ENCODE measurements at regions not wholly inside any gene's neighbourhood (a gene's known extent, or its start where the extent isn't known, plus 50 kb on each side); places are given as distances from the start of the nearest gene placed in this dataset.
"Not testable (repeated sequence)": the region's sequence is repeated elsewhere in the genome, so short reads cannot be mapped to it uniquely, and the experiment has no call there.

- Histone ChIP-seq H3K4me3 (ENCODE audit: low read length) (no peak overlapping the region), H3K27me3 (replicated peaks; ENCODE audit: control insufficient read depth, insufficient read depth, low read length) (no peaks in the 10 kb centered on the region), H3K36me3 (ENCODE audit: control insufficient read depth, insufficient read depth, low read length, severe bottlenecking) (no peaks in the 10 kb centered on the region), H3K9ac (ENCODE audit: low read length) (no peak overlapping the region), H3K9me3 (ENCODE audit: control insufficient read depth, low read length) (no peaks in the 10 kb centered on the region), H3K4me1 (ENCODE audit: control insufficient read depth, insufficient read depth, low read length) (peaks cover 37% of the 10 kb centered on the region)
- peak; percentile 70 for DNase-seq (ENCODE audit: low read depth)
Observed at GRCh38 chr21:35467566-35467965, 418.5 kb upstream of the RUNX1 start.

- not testable (repeated sequence) for H3K27me3 ChIP-seq (replicated peaks; ENCODE audit: control insufficient read depth, insufficient read depth, low read length); H3K4me3 ChIP-seq (ENCODE audit: low read length); H3K9me3 ChIP-seq (ENCODE audit: control insufficient read depth, low read length); H3K9ac ChIP-seq (ENCODE audit: low read length); H3K36me3 ChIP-seq (ENCODE audit: control insufficient read depth, insufficient read depth, low read length, severe bottlenecking); DNase-seq (ENCODE audit: low read depth)
- H3K4me1 ChIP-seq (ENCODE audit: control insufficient read depth, insufficient read depth, low read length): peaks cover 37% of the 10 kb centered on the region
Observed at GRCh38 chr21:35466681-35467080, 417.6 kb upstream of the RUNX1 start.

- Histone ChIP-seq H3K36me3 (ENCODE audit: control insufficient read depth, insufficient read depth, low read length, severe bottlenecking) (no peaks in the 10 kb centered on the region), H3K4me1 (ENCODE audit: control insufficient read depth, insufficient read depth, low read length) (peaks cover 39% of the 10 kb centered on the region), H3K9me3 (ENCODE audit: control insufficient read depth, low read length) (no peaks in the 10 kb centered on the region), H3K27me3 (replicated peaks; ENCODE audit: control insufficient read depth, insufficient read depth, low read length) (no peaks in the 10 kb centered on the region), H3K4me3 (ENCODE audit: low read length) (no peak overlapping the region), H3K9ac (ENCODE audit: low read length) (no peak overlapping the region)
- DNase-seq (ENCODE audit: low read depth): no peak
Observed at GRCh38 chr21:35465741-35466140, 416.6 kb upstream of the RUNX1 start.

GRCh38 chr21:35461700-35462099 is 412.6 kb upstream of the RUNX1 start:
- Histone ChIP-seq H3K4me1 (ENCODE audit: control insufficient read depth, insufficient read depth, low read length) (peaks cover 27% of the 10 kb centered on the region), H3K4me3 (ENCODE audit: low read length) (no peak overlapping the region), H3K36me3 (ENCODE audit: control insufficient read depth, insufficient read depth, low read length, severe bottlenecking) (no peaks in the 10 kb centered on the region), H3K9me3 (ENCODE audit: control insufficient read depth, low read length) (no peaks in the 10 kb centered on the region), H3K27me3 (replicated peaks; ENCODE audit: control insufficient read depth, insufficient read depth, low read length) (no peaks in the 10 kb centered on the region), H3K9ac (ENCODE audit: low read length) (no peak overlapping the region)
- no peak for DNase-seq (ENCODE audit: low read depth)

GRCh38 chr21:35460441-35460840 is 411.3 kb upstream of the RUNX1 start:
- Histone ChIP-seq H3K4me3 (ENCODE audit: low read length) (no peak overlapping the region), H3K27me3 (replicated peaks; ENCODE audit: control insufficient read depth, insufficient read depth, low read length) (no peaks in the 10 kb centered on the region), H3K9ac (ENCODE audit: low read length) (no peak overlapping the region), H3K4me1 (ENCODE audit: control insufficient read depth, insufficient read depth, low read length) (peaks cover 18% of the 10 kb centered on the region), H3K36me3 (ENCODE audit: control insufficient read depth, insufficient read depth, low read length, severe bottlenecking) (no peaks in the 10 kb centered on the region), H3K9me3 (ENCODE audit: control insufficient read depth, low read length) (no peaks in the 10 kb centered on the region)
- no peak for DNase-seq (ENCODE audit: low read depth)

- H3K9ac ChIP-seq (ENCODE audit: low read length): no peak overlapping the region
- DNase-seq (ENCODE audit: low read depth): no peak
- H3K9me3 ChIP-seq (ENCODE audit: control insufficient read depth, low read length): no peaks in the 10 kb centered on the region
- no peak overlapping the region for H3K4me3 ChIP-seq (ENCODE audit: low read length)
- H3K27me3 ChIP-seq (replicated peaks; ENCODE audit: control insufficient read depth, insufficient read depth, low read length): no peaks in the 10 kb centered on the region
- peaks cover 14% of the 10 kb centered on the region for H3K4me1 ChIP-seq (ENCODE audit: control insufficient read depth, insufficient read depth, low read length)
- H3K36me3 ChIP-seq (ENCODE audit: control insufficient read depth, insufficient read depth, low read length, severe bottlenecking): no peaks in the 10 kb centered on the region
Observed at GRCh38 chr21:35458405-35458804, 409.3 kb upstream of the RUNX1 start.

GRCh38 chr21:35457097-35457804 is 408.1 kb upstream of the RUNX1 start:
- no peak for DNase-seq (ENCODE audit: low read depth)
- Histone ChIP-seq H3K27me3 (replicated peaks; ENCODE audit: control insufficient read depth, insufficient read depth, low read length) (no peaks in the 10 kb centered on the region), H3K4me1 (ENCODE audit: control insufficient read depth, insufficient read depth, low read length) (peaks cover 14% of the 10 kb centered on the region), H3K9ac (ENCODE audit: low read length) (no peak overlapping the region), H3K4me3 (ENCODE audit: low read length) (no peak overlapping the region), H3K9me3 (ENCODE audit: control insufficient read depth, low read length) (no peaks in the 10 kb centered on the region), H3K36me3 (ENCODE audit: control insufficient read depth, insufficient read depth, low read length, severe bottlenecking) (no peaks in the 10 kb centered on the region)

- no peak for DNase-seq (ENCODE audit: low read depth)
- Histone ChIP-seq H3K27me3 (replicated peaks; ENCODE audit: control insufficient read depth, insufficient read depth, low read length) (no peaks in the 10 kb centered on the region), H3K36me3 (ENCODE audit: control insufficient read depth, insufficient read depth, low read length, severe bottlenecking) (no peaks in the 10 kb centered on the region), H3K9me3 (ENCODE audit: control insufficient read depth, low read length) (no peaks in the 10 kb centered on the region), H3K4me3 (ENCODE audit: low read length) (no peak overlapping the region), H3K4me1 (ENCODE audit: control insufficient read depth, insufficient read depth, low read length) (peaks cover 9% of the 10 kb centered on the region), H3K9ac (ENCODE audit: low read length) (no peak overlapping the region)
Observed at GRCh38 chr21:35451276-35451675, 402.2 kb upstream of the RUNX1 start.

GRCh38 chr21:35450830-35451229 is 401.7 kb upstream of the RUNX1 start:
- H3K4me3 ChIP-seq (ENCODE audit: low read length): no peak overlapping the region
- no peaks in the 10 kb centered on the region for H3K9me3 ChIP-seq (ENCODE audit: control insufficient read depth, low read length)
- H3K9ac ChIP-seq (ENCODE audit: low read length): no peak overlapping the region
- no peaks in the 10 kb centered on the region for H3K27me3 ChIP-seq (replicated peaks; ENCODE audit: control insufficient read depth, insufficient read depth, low read length)
- H3K4me1 ChIP-seq (ENCODE audit: control insufficient read depth, insufficient read depth, low read length): peaks cover 9% of the 10 kb centered on the region
- no peak for DNase-seq (ENCODE audit: low read depth)
- H3K36me3 ChIP-seq (ENCODE audit: control insufficient read depth, insufficient read depth, low read length, severe bottlenecking): no peaks in the 10 kb centered on the region

GRCh38 chr21:35449846-35450245 is 400.7 kb upstream of the RUNX1 start:
- no peak overlapping the region for H3K9ac ChIP-seq (ENCODE audit: low read length)
- DNase-seq (ENCODE audit: low read depth): no peak
- H3K9me3 ChIP-seq (ENCODE audit: control insufficient read depth, low read length): no peaks in the 10 kb centered on the region
- peaks cover 9% of the 10 kb centered on the region for H3K4me1 ChIP-seq (ENCODE audit: control insufficient read depth, insufficient read depth, low read length)
- H3K36me3 ChIP-seq (ENCODE audit: control insufficient read depth, insufficient read depth, low read length, severe bottlenecking): no peaks in the 10 kb centered on the region
- H3K27me3 ChIP-seq (replicated peaks; ENCODE audit: control insufficient read depth, insufficient read depth, low read length): no peaks in the 10 kb centered on the region
- H3K4me3 ChIP-seq (ENCODE audit: low read length): no peak overlapping the region

GRCh38 chr21:35448876-35449599 is 399.9 kb upstream of the RUNX1 start:
- H3K27me3 ChIP-seq (replicated peaks; ENCODE audit: control insufficient read depth, insufficient read depth, low read length): no peaks in the 10 kb centered on the region
- no peak for DNase-seq (ENCODE audit: low read depth)
- no peaks in the 10 kb centered on the region for H3K36me3 ChIP-seq (ENCODE audit: control insufficient read depth, insufficient read depth, low read length, severe bottlenecking)
- peaks cover 9% of the 10 kb centered on the region for H3K4me1 ChIP-seq (ENCODE audit: control insufficient read depth, insufficient read depth, low read length)
- no peaks in the 10 kb centered on the region for H3K9me3 ChIP-seq (ENCODE audit: control insufficient read depth, low read length)
- H3K4me3 ChIP-seq (ENCODE audit: low read length): no peak overlapping the region
- H3K9ac ChIP-seq (ENCODE audit: low read length): no peak overlapping the region
